ENCODE measurements at regions not wholly inside any gene's neighbourhood (a gene's known extent, or its start where the extent isn't known, plus 50 kb on each side); places are given as distances from the start of the nearest gene placed in this dataset.

- Mint-ChIP-seq H3K27ac (ENCODE audit: unreplicated experiment) (no peak overlapping the region), H3K36me3 (ENCODE audit: insufficient read depth, unreplicated experiment) (no peaks in the 10 kb centered on the region), H3K9me3 (ENCODE audit: unreplicated experiment) (peaks cover 17% of the 10 kb centered on the region), H3K4me1 (ENCODE audit: low read depth, unreplicated experiment) (no peaks in the 10 kb centered on the region), H3K27me3 (ENCODE audit: insufficient read depth, unreplicated experiment) (no peaks in the 10 kb centered on the region), H3K4me3 (ENCODE audit: unreplicated experiment) (no peak overlapping the region)
- no peaks in the 10 kb centered on the region for H3K4me1 ChIP-seq
- BruUV-seq (replicated peaks) = no TSS peak
- H3K27me3 ChIP-seq (replicated peaks; ENCODE audit: control insufficient read depth, insufficient read depth, low read length) = no peaks in the 10 kb centered on the region
- H3K36me3 ChIP-seq (ENCODE audit: control insufficient read depth, insufficient read depth, low read length) = no peaks in the 10 kb centered on the region
- ChIA-PET POLR2A (no interaction called here), CTCF (no interaction called here)
- no peak overlapping the region for H3K4me3 ChIP-seq (ENCODE audit: low read depth, low read length)
- intact Hi-C loops (cut with micrococcal nuclease; ENCODE audit: unreplicated experiment) = no loop called here
- TF ChIP-seq, protein P1, sequence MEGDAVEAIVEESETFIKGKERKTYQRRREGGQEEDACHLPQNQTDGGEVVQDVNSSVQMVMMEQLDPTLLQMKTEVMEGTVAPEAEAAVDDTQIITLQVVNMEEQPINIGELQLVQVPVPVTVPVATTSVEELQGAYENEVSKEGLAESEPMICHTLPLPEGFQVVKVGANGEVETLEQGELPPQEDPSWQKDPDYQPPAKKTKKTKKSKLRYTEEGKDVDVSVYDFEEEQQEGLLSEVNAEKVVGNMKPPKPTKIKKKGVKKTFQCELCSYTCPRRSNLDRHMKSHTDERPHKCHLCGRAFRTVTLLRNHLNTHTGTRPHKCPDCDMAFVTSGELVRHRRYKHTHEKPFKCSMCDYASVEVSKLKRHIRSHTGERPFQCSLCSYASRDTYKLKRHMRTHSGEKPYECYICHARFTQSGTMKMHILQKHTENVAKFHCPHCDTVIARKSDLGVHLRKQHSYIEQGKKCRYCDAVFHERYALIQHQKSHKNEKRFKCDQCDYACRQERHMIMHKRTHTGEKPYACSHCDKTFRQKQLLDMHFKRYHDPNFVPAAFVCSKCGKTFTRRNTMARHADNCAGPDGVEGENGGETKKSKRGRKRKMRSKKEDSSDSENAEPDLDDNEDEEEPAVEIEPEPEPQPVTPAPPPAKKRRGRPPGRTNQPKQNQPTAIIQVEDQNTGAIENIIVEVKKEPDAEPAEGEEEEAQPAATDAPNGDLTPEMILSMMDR (IDR thresholded peaks at IDR 0.05; ENCODE audit: insufficient read depth in 1 of 2, low read depth in 1 of 2, low read length in 1 of 2, severe bottlenecking in 1 of 2, unreplicated experiment in 1 of 2) = no peak
- DNase-seq = no peak
- no peaks in the 10 kb centered on the region for H3K9me3 ChIP-seq
These were observed 378.4 kb upstream of the CHORDC1 start for GRCh38 chr11:90601261-90601660.

- Histone ChIP-seq H3K36me3 (ENCODE audit: control insufficient read depth, insufficient read depth, low read length) (no peaks in the 10 kb centered on the region), H3K9me3 (no peaks in the 10 kb centered on the region), H3K4me3 (ENCODE audit: low read depth, low read length) (no peak overlapping the region), H3K4me1 (no peaks in the 10 kb centered on the region), H3K27me3 (replicated peaks; ENCODE audit: control insufficient read depth, insufficient read depth, low read length) (no peaks in the 10 kb centered on the region)
- Mint-ChIP-seq H3K9me3 (ENCODE audit: unreplicated experiment) (no peaks in the 10 kb centered on the region), H3K27me3 (ENCODE audit: insufficient read depth, unreplicated experiment) (no peaks in the 10 kb centered on the region), H3K27ac (ENCODE audit: unreplicated experiment) (no peak overlapping the region), H3K4me1 (ENCODE audit: low read depth, unreplicated experiment) (no peaks in the 10 kb centered on the region), H3K36me3 (ENCODE audit: insufficient read depth, unreplicated experiment) (no peaks in the 10 kb centered on the region), H3K4me3 (ENCODE audit: unreplicated experiment) (no peak overlapping the region)
- intact Hi-C loops (cut with micrococcal nuclease; ENCODE audit: unreplicated experiment) = no loop called here
- ChIA-PET CTCF (no interaction called here), POLR2A (no interaction called here)
- TF ChIP-seq, protein P1 (IDR thresholded peaks at IDR 0.05; ENCODE audit: insufficient read depth in 1 of 2, low read depth in 1 of 2, low read length in 1 of 2, severe bottlenecking in 1 of 2, unreplicated experiment in 1 of 2) = no peak
- BruUV-seq (replicated peaks) = no TSS peak
- DNase-seq = no peak
These were observed 371.8 kb upstream of the CHORDC1 start for GRCh38 chr11:90594658-90595057.

DNA sequence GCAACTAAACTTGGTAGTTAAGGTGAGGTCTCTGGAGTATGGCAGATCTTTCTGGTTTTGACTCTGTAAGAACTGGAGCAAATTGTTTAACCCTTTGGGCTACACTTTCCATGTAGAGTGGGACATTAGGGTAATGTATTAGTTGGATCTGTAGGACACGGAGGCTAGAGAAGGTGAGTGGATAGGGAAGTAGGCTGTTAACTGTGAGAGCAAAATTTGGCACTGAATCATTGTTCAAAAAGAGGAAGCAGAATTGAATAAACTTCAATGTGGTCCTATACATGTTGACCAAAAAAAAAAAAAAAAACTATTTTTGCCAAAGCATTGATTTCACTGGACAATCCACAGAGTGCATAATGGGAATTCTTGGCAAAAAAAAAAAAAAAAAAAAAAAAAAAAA is 370.2 kb upstream of the CHORDC1 start:
- H3K27ac Mint-ChIP-seq (ENCODE audit: unreplicated experiment) = no peak overlapping the region
- H3K4me1 Mint-ChIP-seq (ENCODE audit: low read depth, unreplicated experiment) = no peaks in the 10 kb centered on the region
- H3K27me3 Mint-ChIP-seq (ENCODE audit: insufficient read depth, unreplicated experiment) = no peaks in the 10 kb centered on the region
- ChIA-PET CTCF (no interaction called here), POLR2A (no interaction called here)
- no peaks in the 10 kb centered on the region for H3K9me3 Mint-ChIP-seq (ENCODE audit: unreplicated experiment)
- Histone ChIP-seq H3K4me1 (no peaks in the 10 kb centered on the region), H3K9me3 (no peaks in the 10 kb centered on the region), H3K27me3 (replicated peaks; ENCODE audit: control insufficient read depth, insufficient read depth, low read length) (no peaks in the 10 kb centered on the region), H3K4me3 (ENCODE audit: low read depth, low read length) (no peak overlapping the region), H3K36me3 (ENCODE audit: control insufficient read depth, insufficient read depth, low read length) (no peaks in the 10 kb centered on the region)
- H3K36me3 Mint-ChIP-seq (ENCODE audit: insufficient read depth, unreplicated experiment) = no peaks in the 10 kb centered on the region
- intact Hi-C loops (cut with micrococcal nuclease; ENCODE audit: unreplicated experiment) = no loop called here
- no peak for DNase-seq
- H3K4me3 Mint-ChIP-seq (ENCODE audit: unreplicated experiment) = no peak overlapping the region
- TF ChIP-seq, protein P1 (IDR thresholded peaks at IDR 0.05; ENCODE audit: insufficient read depth in 1 of 2, low read depth in 1 of 2, low read length in 1 of 2, severe bottlenecking in 1 of 2, unreplicated experiment in 1 of 2) = no peak
- no TSS peak for BruUV-seq (replicated peaks)

Data from Caco-2 (cell line).